CD4-positive, alpha-beta T cell (primary cell): ENCODE measurements at regions not wholly inside any gene's neighbourhood (a gene's known extent, or its start where the extent isn't known, plus 50 kb on each side); places are given as distances from the start of the nearest gene placed in this dataset.

Experiments used
- ATAC-seq: fragments of 200-7000 bp; cut with Tn5 transposase; one replicate; pipeline ENCODE4 v1.10.0; 2022; ENCODE audit warnings: mild to moderate bottlenecking; ENCODE audit not compliant: poor library complexity
- CTCF ChIA-PET: fragments of 350-600 bp; sonication (Branson Sonifier 250); formaldehyde crosslinking; loops from one replicate; lab custom pipeline; 2021; ENCODE audit warnings: antibody characterized with exemption, inconsistent platforms; lab: Charles Lee
- POLR2A ChIA-PET: fragments of 350-600 bp; sonication (Branson Sonifier 250); formaldehyde crosslinking; loops from one replicate; lab custom pipeline; 2021; ENCODE audit warnings: antibody characterized with exemption, inconsistent platforms; lab: Charles Lee
- DNase-seq, 14 experiments: peaks; one replicate each; pipeline ENCODE4 v3.0.0-alpha.2; 2013 to 2020; ENCODE audit warnings: mixed read lengths in 2 of 14
- H3K27ac ChIP-seq, 2 donors: one replicate each; pipeline versions ENCODE4 v1.5.1 to v1.7.0; 2013; ENCODE audit warnings: low read length in 2 of 2, low read depth in 1 of 2, mild to moderate bottlenecking in 1 of 2
- H3K27me3 ChIP-seq, 2 experiments: 1 replicate in 1 of 2; 2 replicates in 1 of 2; pipeline versions ENCODE4 v1.6.1 to v1.7.0; 2013; ENCODE audit warnings: low read length in 2 of 2, control low read depth in 1 of 2, mild to moderate bottlenecking in 1 of 2, moderate library complexity in 1 of 2; ENCODE audit not compliant: insufficient read depth in 2 of 2, control insufficient read depth in 1 of 2
- H3K36me3 ChIP-seq: one replicate; pipeline ENCODE4 v1.6.1; 2013; ENCODE audit warnings: low read length, control low read depth; ENCODE audit not compliant: insufficient read depth
- H3K4me1 ChIP-seq: one replicate; pipeline ENCODE4 v1.6.1; 2013; ENCODE audit warnings: low read length, control low read depth; ENCODE audit not compliant: insufficient read depth
- H3K4me3 ChIP-seq: one replicate; pipeline ENCODE4 v1.5.1; 2013; ENCODE audit warnings: mild to moderate bottlenecking, low read length, moderate library complexity
- H3K9me3 ChIP-seq, 2 experiments: 1 replicate in 1 of 2; 2 replicates in 1 of 2; pipeline versions ENCODE4 v1.6.1 to v1.7.0; 2013; ENCODE audit warnings: low read length in 2 of 2, mild to moderate bottlenecking in 2 of 2, control low read depth in 1 of 2, moderate library complexity in 1 of 2; ENCODE audit not compliant: control insufficient read depth in 1 of 2, insufficient read depth in 1 of 2
- H3K27ac Mint-ChIP-seq: one replicate; pipeline ENCODE4 v1.8.0; 2020; ENCODE audit warnings: mixed read lengths
- H3K27me3 Mint-ChIP-seq: one replicate; pipeline ENCODE4 v1.8.0; 2021; ENCODE audit warnings: mixed read lengths
- H3K36me3 Mint-ChIP-seq: one replicate; pipeline ENCODE4 v1.8.0; 2021; ENCODE audit warnings: low read depth, mixed read lengths
- H3K4me1 Mint-ChIP-seq: one replicate; pipeline ENCODE4 v1.8.0; 2021; ENCODE audit warnings: low read depth, mixed read lengths
- H3K4me3 Mint-ChIP-seq: one replicate; pipeline ENCODE4 v1.8.0; 2020; ENCODE audit warnings: mild to moderate bottlenecking, mixed read lengths
- H3K9me3 Mint-ChIP-seq: one replicate; pipeline ENCODE4 v1.8.0; 2020; ENCODE audit warnings: mixed read lengths
- CTCF ChIP-seq: fragments of 200-600 bp; IDR thresholded peaks from one replicate; pipeline ENCODE4 v1.8.0; 2022; ENCODE audit warnings: antibody characterized with exemption, mild to moderate bottlenecking
- intact Hi-C, 2 experiments: fragments of 100-400 bp; cut with DNase I in 1 of 2; cut with micrococcal nuclease in 1 of 2; formaldehyde crosslinking; loops; one replicate each; pipeline versions ENCODE4 v1.15.1 to v1.9.0; 2023 to 2025; cut with DNase I, micrococcal nuclease

GRCh38 chr4:167885071-167885470 lies 207.3 kb upstream of the ANXA10 start:
- H3K36me3 Mint-ChIP-seq, result no peaks in the 10 kb centered on the region
- Histone ChIP-seq H3K36me3 (no peaks in the 10 kb centered on the region), H3K27me3 (no peaks in the 10 kb centered on the region), H3K4me1 (no peaks in the 10 kb centered on the region), H3K9me3 (peaks cover 0 to 11% of the 10 kb centered on the region in 2 experiments), H3K4me3 (no peak overlapping the region), H3K27ac (no peak overlapping the region)
- no peak for TF ChIP-seq CTCF
- H3K9me3 Mint-ChIP-seq, result peaks cover under 1% of the 10 kb centered on the region
- H3K4me1 Mint-ChIP-seq, result no peaks in the 10 kb centered on the region
- intact Hi-C loops, result no loop called here
- no peak for DNase-seq
- ATAC-seq, result no peak
- no peak overlapping the region for H3K4me3 Mint-ChIP-seq
- H3K27me3 Mint-ChIP-seq, result no peaks in the 10 kb centered on the region
- ChIA-PET POLR2A (no interaction called here), CTCF (no interaction called here)
- H3K27ac Mint-ChIP-seq, result no peak overlapping the region

DNA sequence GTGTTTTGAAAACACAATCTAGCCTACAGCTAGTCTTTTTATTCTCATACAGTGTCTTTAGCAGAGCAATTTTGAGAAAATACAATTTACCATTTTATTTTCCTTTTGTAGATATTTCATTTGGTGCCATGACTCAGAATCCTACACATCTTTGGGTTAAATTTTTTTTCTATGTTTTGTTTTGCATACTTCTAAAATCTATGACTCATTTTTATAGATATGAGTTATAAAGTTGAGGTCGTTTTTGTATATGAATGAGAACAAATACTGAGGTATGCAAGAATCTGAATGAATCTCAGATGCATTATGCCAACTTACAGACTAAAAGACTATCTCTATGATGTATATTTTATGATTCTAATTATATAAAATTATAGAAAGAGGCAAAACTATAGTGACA lies 206.5 kb upstream of the ANXA10 start:
- ATAC-seq, result no peak
- peaks cover 0 to 14% of the 10 kb centered on the region in 2 experiments for H3K9me3 ChIP-seq
- Mint-ChIP-seq H3K9me3 (peaks cover 2% of the 10 kb centered on the region), H3K27ac (no peak overlapping the region), H3K4me1 (no peaks in the 10 kb centered on the region), H3K27me3 (no peaks in the 10 kb centered on the region), H3K36me3 (no peaks in the 10 kb centered on the region), H3K4me3 (no peak overlapping the region)
- no peak overlapping the region for H3K4me3 ChIP-seq
- DNase-seq, result no peak
- TF ChIP-seq CTCF, result no peak
- H3K27ac ChIP-seq, result no peak overlapping the region
- H3K4me1 ChIP-seq, result no peaks in the 10 kb centered on the region
- CTCF ChIA-PET, result no interaction called here
- POLR2A ChIA-PET, result no interaction called here
- intact Hi-C loops, result no loop called here
- H3K27me3 ChIP-seq, result no peaks in the 10 kb centered on the region
- H3K36me3 ChIP-seq, result no peaks in the 10 kb centered on the region

- H3K27ac ChIP-seq, result no peak overlapping the region
- ATAC-seq, result no peak
- no peak overlapping the region for H3K4me3 ChIP-seq
- DNase-seq, result no peak
- no peaks in the 10 kb centered on the region for H3K4me1 Mint-ChIP-seq
- peaks cover 0 to 16% of the 10 kb centered on the region in 2 experiments for H3K9me3 ChIP-seq
- no peaks in the 10 kb centered on the region for H3K4me1 ChIP-seq
- H3K27me3 Mint-ChIP-seq, result no peaks in the 10 kb centered on the region
- intact Hi-C loops, result no loop called here
- H3K36me3 Mint-ChIP-seq, result no peaks in the 10 kb centered on the region
- no peak overlapping the region for H3K27ac Mint-ChIP-seq
- no peak overlapping the region for H3K4me3 Mint-ChIP-seq
- no peaks in the 10 kb centered on the region for H3K27me3 ChIP-seq
- ChIA-PET CTCF (no interaction called here), POLR2A (no interaction called here)
- TF ChIP-seq CTCF, result no peak
- no peaks in the 10 kb centered on the region for H3K36me3 ChIP-seq
- H3K9me3 Mint-ChIP-seq, result peaks cover 2% of the 10 kb centered on the region
Measured at GRCh38 chr4:167887726-167888125, 204.6 kb upstream of the ANXA10 start.
